Neural crest cell (in vitro differentiated cells): ENCODE measurements at regions not wholly inside any gene's neighbourhood (a gene's known extent, or its start where the extent isn't known, plus 50 kb on each side); places are given as distances from the start of the nearest gene placed in this dataset.

Source experiments
- DNase-seq: peaks from one replicate; pipeline ENCODE4 v3.0.0; 2021; ENCODE audit warnings: low read depth, mixed read lengths, low spot score
- H3K27ac Mint-ChIP-seq: one replicate; pipeline ENCODE4 v1.8.0; 2021; ENCODE audit warnings: mild to moderate bottlenecking, mixed read lengths; ENCODE audit not compliant: unreplicated experiment
- H3K27me3 Mint-ChIP-seq: 2 replicates; pipeline ENCODE4 v1.8.0; 2021; ENCODE audit warnings: low read depth, mild to moderate bottlenecking, mixed read lengths
- H3K36me3 Mint-ChIP-seq: 2 replicates; pipeline ENCODE4 v1.8.0; 2021; ENCODE audit warnings: low read depth, mild to moderate bottlenecking, mixed read lengths
- H3K4me1 Mint-ChIP-seq: 2 replicates; pipeline ENCODE4 v1.8.0; 2021; ENCODE audit warnings: mixed read lengths
- H3K4me3 Mint-ChIP-seq: one replicate; pipeline ENCODE4 v1.8.0; 2021; ENCODE audit warnings: mild to moderate bottlenecking, mixed read lengths
- H3K9me3 Mint-ChIP-seq: 2 replicates; pipeline ENCODE4 v1.8.0; 2021; ENCODE audit warnings: mixed read lengths
- TF ChIP-seq, protein P1 (sequence below): fragments of 200-600 bp; sonication (generic); conservative IDR thresholded peaks from 2 replicates; pipeline ENCODE4 v1.5.0; 2021; ENCODE audit warnings: antibody characterized with exemption, mild to moderate bottlenecking

DNA sequence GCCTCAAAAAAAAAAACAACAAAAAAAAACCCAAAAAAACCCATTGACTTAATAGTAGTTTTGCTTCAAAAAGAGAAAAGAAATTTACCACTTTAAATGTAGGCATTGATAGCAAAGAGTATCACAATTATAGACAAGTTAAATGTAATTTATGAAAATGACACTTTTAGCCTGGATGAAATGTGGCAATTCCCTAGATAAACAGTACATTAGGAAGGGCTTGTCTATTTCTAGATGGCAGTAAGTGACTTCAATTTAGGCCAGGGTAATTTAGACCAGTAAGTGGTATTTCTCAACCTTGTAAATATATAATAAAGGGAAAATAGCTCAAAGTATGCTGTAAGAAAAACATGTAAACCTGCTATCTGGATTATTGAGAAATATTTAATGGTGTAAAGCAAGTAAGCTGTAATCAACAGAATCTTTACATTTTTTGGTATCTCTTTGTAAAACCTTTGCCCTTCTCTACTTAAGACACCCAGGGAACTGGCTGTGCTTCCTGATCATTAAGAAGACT, 103.7 kb upstream of the RAPGEF2 start:
- Mint-ChIP-seq H3K36me3 (no peaks in the 10 kb centered on the region), H3K4me3 (no peak overlapping the region), H3K27ac (no peak overlapping the region), H3K27me3 (no peaks in the 10 kb centered on the region), H3K9me3 (peaks cover 9% of the 10 kb centered on the region), H3K4me1 (peaks cover 11% of the 10 kb centered on the region)
- no peak for DNase-seq
- TF ChIP-seq, protein P1, sequence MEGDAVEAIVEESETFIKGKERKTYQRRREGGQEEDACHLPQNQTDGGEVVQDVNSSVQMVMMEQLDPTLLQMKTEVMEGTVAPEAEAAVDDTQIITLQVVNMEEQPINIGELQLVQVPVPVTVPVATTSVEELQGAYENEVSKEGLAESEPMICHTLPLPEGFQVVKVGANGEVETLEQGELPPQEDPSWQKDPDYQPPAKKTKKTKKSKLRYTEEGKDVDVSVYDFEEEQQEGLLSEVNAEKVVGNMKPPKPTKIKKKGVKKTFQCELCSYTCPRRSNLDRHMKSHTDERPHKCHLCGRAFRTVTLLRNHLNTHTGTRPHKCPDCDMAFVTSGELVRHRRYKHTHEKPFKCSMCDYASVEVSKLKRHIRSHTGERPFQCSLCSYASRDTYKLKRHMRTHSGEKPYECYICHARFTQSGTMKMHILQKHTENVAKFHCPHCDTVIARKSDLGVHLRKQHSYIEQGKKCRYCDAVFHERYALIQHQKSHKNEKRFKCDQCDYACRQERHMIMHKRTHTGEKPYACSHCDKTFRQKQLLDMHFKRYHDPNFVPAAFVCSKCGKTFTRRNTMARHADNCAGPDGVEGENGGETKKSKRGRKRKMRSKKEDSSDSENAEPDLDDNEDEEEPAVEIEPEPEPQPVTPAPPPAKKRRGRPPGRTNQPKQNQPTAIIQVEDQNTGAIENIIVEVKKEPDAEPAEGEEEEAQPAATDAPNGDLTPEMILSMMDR = no peak

DNA sequence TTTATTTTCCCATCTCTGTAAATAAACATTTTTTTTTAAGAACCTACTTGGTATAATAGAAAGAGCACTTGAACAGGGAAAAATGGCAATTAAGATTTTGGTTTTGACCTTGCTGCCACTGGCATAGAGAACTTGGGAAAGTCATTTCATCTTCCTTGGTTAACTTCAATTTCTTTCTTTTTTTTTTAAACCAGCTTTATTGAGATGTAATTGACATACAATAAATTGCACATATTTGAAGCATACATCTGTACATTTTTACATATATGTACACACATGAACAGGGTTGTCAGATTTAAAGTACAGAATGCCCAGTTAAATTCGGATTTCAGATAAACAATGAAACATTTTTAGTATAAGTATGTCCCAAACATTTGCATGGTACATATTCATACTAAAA, 103.0 kb upstream of the RAPGEF2 start:
- Mint-ChIP-seq H3K36me3 (no peaks in the 10 kb centered on the region), H3K27me3 (no peaks in the 10 kb centered on the region), H3K9me3 (peaks cover 9% of the 10 kb centered on the region), H3K4me3 (no peak overlapping the region), H3K27ac (no peak overlapping the region), H3K4me1 (peaks cover 11% of the 10 kb centered on the region)
- TF ChIP-seq, protein P1 = no peak
- no peak for DNase-seq

DNA sequence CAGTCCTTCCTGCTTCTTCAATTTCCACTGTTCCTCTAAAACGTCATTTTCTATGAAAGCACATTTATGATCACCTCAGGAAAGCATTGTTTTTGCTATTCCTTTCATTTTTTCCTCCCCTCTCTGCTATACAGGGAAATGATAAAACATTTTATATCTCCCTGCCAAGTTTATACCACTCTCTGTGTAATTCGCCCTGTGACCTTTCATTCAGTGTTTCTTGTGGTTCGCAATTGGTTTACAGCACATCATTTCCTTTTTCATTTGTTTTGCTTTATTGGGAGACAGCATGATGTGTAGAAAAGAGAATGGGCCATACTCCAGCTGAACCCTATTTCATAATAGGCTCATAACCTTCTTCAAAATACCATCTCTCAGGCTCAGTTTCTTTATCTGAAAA, 99.9 kb upstream of the RAPGEF2 start:
- H3K27ac Mint-ChIP-seq = no peak overlapping the region
- H3K9me3 Mint-ChIP-seq = peaks cover 9% of the 10 kb centered on the region
- no peak overlapping the region for H3K4me3 Mint-ChIP-seq
- DNase-seq = no peak
- H3K4me1 Mint-ChIP-seq = peaks cover 11% of the 10 kb centered on the region
- no peaks in the 10 kb centered on the region for H3K27me3 Mint-ChIP-seq
- TF ChIP-seq, protein P1 = no peak
- H3K36me3 Mint-ChIP-seq = no peaks in the 10 kb centered on the region

DNA sequence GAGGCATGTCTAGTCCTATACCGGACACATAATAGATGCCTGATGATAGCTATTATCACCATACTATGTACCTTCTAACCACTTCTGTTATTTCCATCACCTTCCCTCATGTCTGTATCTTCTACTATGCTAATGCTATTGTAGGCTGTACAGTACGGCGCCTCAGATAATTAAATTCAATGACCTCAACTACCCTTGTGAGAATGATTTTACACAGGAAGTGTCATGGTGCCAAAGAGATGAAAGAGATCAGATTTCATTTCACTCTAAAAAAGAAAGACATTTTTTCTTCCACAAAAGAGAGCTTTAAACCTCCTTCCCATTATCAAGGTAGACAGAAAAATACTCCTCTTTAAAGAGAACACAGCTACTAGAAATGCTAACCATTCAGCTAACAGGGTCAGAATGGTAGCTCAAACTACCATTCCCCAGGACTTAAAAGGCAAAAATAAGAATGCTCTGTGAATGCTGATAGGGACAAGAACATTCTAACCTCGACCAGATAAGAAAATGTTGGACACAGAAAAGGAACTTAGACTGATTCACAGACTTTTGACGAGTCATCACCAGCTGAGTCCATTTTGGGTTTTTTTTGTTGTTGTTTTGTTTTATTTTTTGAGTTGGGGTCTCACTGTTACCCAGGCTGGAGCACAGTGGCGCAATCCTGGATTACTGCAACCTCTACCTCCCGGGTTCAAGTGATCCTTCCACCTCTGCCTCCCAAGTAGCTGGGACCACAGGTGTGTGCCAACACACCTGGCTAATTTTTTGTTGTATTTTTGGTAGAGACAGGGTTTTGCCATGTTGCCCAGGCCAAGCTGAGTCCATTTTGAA, 99.2 kb upstream of the RAPGEF2 start:
- Mint-ChIP-seq H3K36me3 (no peaks in the 10 kb centered on the region), H3K27ac (no peak overlapping the region), H3K9me3 (peaks cover 9% of the 10 kb centered on the region), H3K27me3 (no peaks in the 10 kb centered on the region), H3K4me3 (no peak overlapping the region), H3K4me1 (peaks cover 11% of the 10 kb centered on the region)
- TF ChIP-seq, protein P1 = no peak
- DNase-seq = no peak

DNA sequence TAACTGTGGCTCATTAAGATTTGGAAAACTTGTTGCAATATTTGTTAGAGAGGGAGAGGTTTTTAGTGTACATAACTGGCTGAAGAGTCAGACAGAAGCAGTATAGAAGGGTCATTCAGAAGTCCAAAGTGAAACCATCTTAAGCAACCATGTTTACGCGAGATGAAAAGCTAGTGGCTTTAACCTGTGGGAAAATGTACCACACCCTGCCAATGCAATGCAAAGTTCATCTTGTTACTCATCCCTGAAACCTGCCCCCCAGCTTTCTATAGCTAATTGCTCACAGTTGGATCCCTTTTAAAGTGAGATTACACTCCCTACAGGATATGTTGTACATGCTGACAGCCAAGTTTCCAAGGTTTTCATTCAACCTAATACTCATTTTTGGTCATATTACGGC, 96.7 kb upstream of the RAPGEF2 start:
- H3K4me1 Mint-ChIP-seq = peaks cover 19% of the 10 kb centered on the region
- H3K4me3 Mint-ChIP-seq = no peak overlapping the region
- peaks cover 7% of the 10 kb centered on the region for H3K9me3 Mint-ChIP-seq
- no peak overlapping the region for H3K27ac Mint-ChIP-seq
- no peaks in the 10 kb centered on the region for H3K36me3 Mint-ChIP-seq
- H3K27me3 Mint-ChIP-seq = no peaks in the 10 kb centered on the region
- DNase-seq = no peak
- TF ChIP-seq, protein P1 = no peak
